Panc1 (cell line): ENCODE measurements at regions not wholly inside any gene's neighbourhood (a gene's known extent, or its start where the extent isn't known, plus 50 kb on each side); places are given as distances from the start of the nearest gene placed in this dataset.

Source experiments
- ATAC-seq: fragments of 200-7000 bp; cut with Tn5 transposase; 2 replicates; pipeline ENCODE4 v1.9.1; 2020; ENCODE audit warnings: mild to moderate bottlenecking, moderate library complexity
- BruUV-seq: library from RNA; stranded (reverse); fragments of 400-500 nt; replicated peaks from 2 replicates; lab custom pipeline; 2021; lab: Mats Ljungman, UMichigan
- CTCF ChIA-PET: fragments of 300-600 bp; sonication (Branson Sonifier 250); formaldehyde crosslinking; loops from one replicate; lab custom pipeline; 2022; ENCODE audit warnings: antibody characterized with exemption; lab: Charles Lee
- POLR2A ChIA-PET: fragments of 300-600 bp; sonication (Branson Sonifier 250); formaldehyde crosslinking; loops from one replicate; lab custom pipeline; 2022; ENCODE audit warnings: antibody characterized with exemption; lab: Charles Lee
- DNase-seq: peaks from one replicate; pipeline ENCODE4 v3.0.0-alpha.2; 2010; ENCODE audit warnings: low read depth, low spot score
- H3K27ac ChIP-seq: 2 replicates; pipeline ENCODE4 v1.5.1; 2011; ENCODE audit warnings: mild to moderate bottlenecking, low read length, inconsistent platforms
- H3K27me3 ChIP-seq: fragments of 200-500 bp; sonication (Bioruptor generic); 2 replicates; pipeline ENCODE4 v1.6.0; 2014; ENCODE audit warnings: low read length, inconsistent platforms; ENCODE audit not compliant: control insufficient read depth, insufficient read depth
- H3K36me3 ChIP-seq: fragments of 200-500 bp; sonication (Bioruptor generic); 2 replicates; pipeline ENCODE4 v1.5.1; 2014; ENCODE audit warnings: inconsistent platforms, mild to moderate bottlenecking, low read length, moderate library complexity; ENCODE audit not compliant: control insufficient read depth, insufficient read depth
- H3K4me1 ChIP-seq: 2 replicates; pipeline ENCODE4 v1.5.1; 2011; ENCODE audit warnings: inconsistent platforms, mild to moderate bottlenecking, low read length, moderate library complexity; ENCODE audit not compliant: control insufficient read depth, insufficient read depth
- H3K4me3 ChIP-seq, 2 experiments: 2 replicates each; pipeline ENCODE4 v1.5.1; 2011 to 2012; ENCODE audit warnings: low read depth in 2 of 2, low read length in 2 of 2, mild to moderate bottlenecking in 2 of 2, inconsistent platforms in 1 of 2, moderate library complexity in 1 of 2
- H3K9me3 ChIP-seq: fragments of 200-500 bp; sonication (Bioruptor generic); 2 replicates; pipeline ENCODE4 v1.5.1; 2014; ENCODE audit warnings: low read depth, mild to moderate bottlenecking, inconsistent platforms, low read length, moderate library complexity; ENCODE audit not compliant: control insufficient read depth, insufficient read depth
- POLR2AphosphoS5 ChIP-seq: IDR thresholded peaks from 2 replicates; pipeline ENCODE4 v1.6.1; 2012; ENCODE audit warnings: mild to moderate bottlenecking, low read depth, low read length, moderate library complexity
- SIN3A ChIP-seq: IDR thresholded peaks from 2 replicates; pipeline ENCODE4 v1.6.1; 2012; ENCODE audit warnings: low read depth, mild to moderate bottlenecking, low read length, moderate library complexity, borderline replicate concordance; ENCODE audit not compliant: insufficient read depth
- TCF7L2 ChIP-seq: IDR thresholded peaks from 2 replicates; pipeline ENCODE4 v1.6.1; 2011; ENCODE audit warnings: mild to moderate bottlenecking, low read depth, low read length, inconsistent platforms
- in situ Hi-C: cut with HindIII; loops from 2 replicates; pipeline ENCODE4 v1.10.0; 2016; ENCODE audit warnings: low sequenced_read_pairs, low pct_unique_long_range_greater_than_20kb
- intact Hi-C: fragments of 100-400 bp; cut with micrococcal nuclease; formaldehyde crosslinking; loops from one replicate; pipeline ENCODE4 v1.10.0; 2022; ENCODE audit not compliant: unreplicated experiment
- TF ChIP-seq, protein P1 (sequence below), 2 experiments: IDR thresholded peaks; 2 replicates each; pipeline ENCODE4 v1.6.1; 2011 to 2012; ENCODE audit warnings: low read depth in 2 of 2, control low read depth in 1 of 2, low read length in 1 of 2, mild to moderate bottlenecking in 1 of 2, moderate library complexity in 1 of 2; ENCODE audit not compliant: insufficient read depth in 1 of 2
- TF ChIP-seq, protein P2 (sequence below): fragments of 450-650 bp; IDR thresholded peaks from 2 replicates; pipeline ENCODE4 v1.5.1; 2017; ENCODE audit warnings: mild to moderate bottlenecking

DNA sequence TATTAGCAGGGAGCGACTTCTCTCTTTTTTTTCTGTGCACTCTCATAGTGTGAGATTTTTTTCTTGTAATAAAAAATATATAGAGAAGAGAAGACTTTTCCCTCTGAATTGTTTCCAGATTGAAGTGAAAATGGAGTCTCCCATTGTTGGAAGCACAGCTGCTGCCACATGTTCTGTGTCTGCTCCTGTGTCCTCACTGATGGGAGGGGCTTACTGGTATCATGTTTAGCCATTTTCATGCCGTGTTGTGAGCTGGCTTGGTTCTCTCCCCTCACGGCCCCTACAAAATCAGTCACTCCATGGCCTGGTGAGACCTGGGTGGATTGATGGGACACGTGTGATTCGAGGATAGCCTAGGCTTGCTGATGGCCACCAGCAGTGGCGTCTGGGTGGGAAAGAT lies 379.7 kb upstream of the DDHD1 start:
- in situ Hi-C loops, result no loop called here

DNA sequence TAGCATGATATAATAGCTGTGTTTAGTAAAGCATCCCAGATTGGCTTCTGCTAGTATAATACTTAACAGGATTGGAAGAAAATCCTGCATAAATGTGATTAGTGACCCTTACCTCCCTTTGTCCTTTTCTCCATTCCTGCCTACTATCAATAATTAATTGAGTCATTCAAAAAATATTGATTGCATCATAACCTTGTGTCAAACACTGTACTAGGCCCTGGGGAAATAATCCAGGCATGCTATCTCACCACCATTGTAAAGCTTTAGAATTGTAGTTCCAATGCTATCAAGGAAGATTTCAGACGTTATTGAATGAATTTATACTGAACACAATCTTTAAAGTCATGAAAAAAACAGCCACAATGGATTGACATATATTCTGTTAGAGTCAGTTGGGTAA lies 378.6 kb upstream of the DDHD1 start:
- Histone ChIP-seq H3K9me3 (no peaks in the 10 kb centered on the region), H3K27me3 (no peaks in the 10 kb centered on the region), H3K36me3 (no peaks in the 10 kb centered on the region), H3K4me1 (no peaks in the 10 kb centered on the region), H3K27ac (no peak overlapping the region), H3K4me3 (no peak overlapping the region)
- TF ChIP-seq, protein P1, sequence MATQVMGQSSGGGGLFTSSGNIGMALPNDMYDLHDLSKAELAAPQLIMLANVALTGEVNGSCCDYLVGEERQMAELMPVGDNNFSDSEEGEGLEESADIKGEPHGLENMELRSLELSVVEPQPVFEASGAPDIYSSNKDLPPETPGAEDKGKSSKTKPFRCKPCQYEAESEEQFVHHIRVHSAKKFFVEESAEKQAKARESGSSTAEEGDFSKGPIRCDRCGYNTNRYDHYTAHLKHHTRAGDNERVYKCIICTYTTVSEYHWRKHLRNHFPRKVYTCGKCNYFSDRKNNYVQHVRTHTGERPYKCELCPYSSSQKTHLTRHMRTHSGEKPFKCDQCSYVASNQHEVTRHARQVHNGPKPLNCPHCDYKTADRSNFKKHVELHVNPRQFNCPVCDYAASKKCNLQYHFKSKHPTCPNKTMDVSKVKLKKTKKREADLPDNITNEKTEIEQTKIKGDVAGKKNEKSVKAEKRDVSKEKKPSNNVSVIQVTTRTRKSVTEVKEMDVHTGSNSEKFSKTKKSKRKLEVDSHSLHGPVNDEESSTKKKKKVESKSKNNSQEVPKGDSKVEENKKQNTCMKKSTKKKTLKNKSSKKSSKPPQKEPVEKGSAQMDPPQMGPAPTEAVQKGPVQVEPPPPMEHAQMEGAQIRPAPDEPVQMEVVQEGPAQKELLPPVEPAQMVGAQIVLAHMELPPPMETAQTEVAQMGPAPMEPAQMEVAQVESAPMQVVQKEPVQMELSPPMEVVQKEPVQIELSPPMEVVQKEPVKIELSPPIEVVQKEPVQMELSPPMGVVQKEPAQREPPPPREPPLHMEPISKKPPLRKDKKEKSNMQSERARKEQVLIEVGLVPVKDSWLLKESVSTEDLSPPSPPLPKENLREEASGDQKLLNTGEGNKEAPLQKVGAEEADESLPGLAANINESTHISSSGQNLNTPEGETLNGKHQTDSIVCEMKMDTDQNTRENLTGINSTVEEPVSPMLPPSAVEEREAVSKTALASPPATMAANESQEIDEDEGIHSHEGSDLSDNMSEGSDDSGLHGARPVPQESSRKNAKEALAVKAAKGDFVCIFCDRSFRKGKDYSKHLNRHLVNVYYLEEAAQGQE (IDR thresholded peaks at IDR 0.05; ENCODE audit: insufficient read depth in 1 of 2, low read depth in 2 of 2, low read length in 1 of 2), result no peak
- TF ChIP-seq TCF7L2 (no peak), POLR2AphosphoS5 (no peak), SIN3A (no peak)
- TF ChIP-seq, protein P2, sequence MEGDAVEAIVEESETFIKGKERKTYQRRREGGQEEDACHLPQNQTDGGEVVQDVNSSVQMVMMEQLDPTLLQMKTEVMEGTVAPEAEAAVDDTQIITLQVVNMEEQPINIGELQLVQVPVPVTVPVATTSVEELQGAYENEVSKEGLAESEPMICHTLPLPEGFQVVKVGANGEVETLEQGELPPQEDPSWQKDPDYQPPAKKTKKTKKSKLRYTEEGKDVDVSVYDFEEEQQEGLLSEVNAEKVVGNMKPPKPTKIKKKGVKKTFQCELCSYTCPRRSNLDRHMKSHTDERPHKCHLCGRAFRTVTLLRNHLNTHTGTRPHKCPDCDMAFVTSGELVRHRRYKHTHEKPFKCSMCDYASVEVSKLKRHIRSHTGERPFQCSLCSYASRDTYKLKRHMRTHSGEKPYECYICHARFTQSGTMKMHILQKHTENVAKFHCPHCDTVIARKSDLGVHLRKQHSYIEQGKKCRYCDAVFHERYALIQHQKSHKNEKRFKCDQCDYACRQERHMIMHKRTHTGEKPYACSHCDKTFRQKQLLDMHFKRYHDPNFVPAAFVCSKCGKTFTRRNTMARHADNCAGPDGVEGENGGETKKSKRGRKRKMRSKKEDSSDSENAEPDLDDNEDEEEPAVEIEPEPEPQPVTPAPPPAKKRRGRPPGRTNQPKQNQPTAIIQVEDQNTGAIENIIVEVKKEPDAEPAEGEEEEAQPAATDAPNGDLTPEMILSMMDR, result no peak
- intact Hi-C loops, result no loop called here
- ChIA-PET CTCF (no interaction called here), POLR2A (no interaction called here)
- DNase-seq (no peak), ATAC-seq (no peak)
- BruUV-seq, result no TSS peak
- in situ Hi-C loops, result no loop called here

More for the DNA sequence above, 379.7 kb upstream of the DDHD1 start:
- Histone ChIP-seq H3K4me1 (no peaks in the 10 kb centered on the region), H3K9me3 (no peaks in the 10 kb centered on the region), H3K27ac (no peak overlapping the region), H3K36me3 (no peaks in the 10 kb centered on the region), H3K4me3 (no peak overlapping the region), H3K27me3 (no peaks in the 10 kb centered on the region)
- CTCF ChIA-PET, result no interaction called here
- ATAC-seq (no peak), DNase-seq (no peak)
- no TSS peak for BruUV-seq
- POLR2A ChIA-PET, result no interaction called here
- TF ChIP-seq POLR2AphosphoS5, result no peak
- TF ChIP-seq, protein P1 (IDR thresholded peaks at IDR 0.05; ENCODE audit: insufficient read depth in 1 of 2, low read depth in 2 of 2, low read length in 1 of 2), result no peak
- TF ChIP-seq, protein P2, result no peak
- no peak for TF ChIP-seq SIN3A
- no peak for TF ChIP-seq TCF7L2
- intact Hi-C loops, result no loop called here
